ENCODE measurements at regions not wholly inside any gene's neighbourhood (a gene's known extent, or its start where the extent isn't known, plus 50 kb on each side); places are given as distances from the start of the nearest gene placed in this dataset.

- Histone ChIP-seq H3K27ac (ENCODE audit: low read depth in 2 of 2, low read length in 2 of 2) (no peak overlapping the region), H3K27me3 (ENCODE audit: control insufficient read depth, insufficient read depth, low read length) (no peaks in the 10 kb centered on the region), H3K9ac (ENCODE audit: low read length in 3 of 3) (no peak overlapping the region), H3K4me3 (ENCODE audit: low read length in 3 of 3) (no peak overlapping the region), H3K4me1 (ENCODE audit: control insufficient read depth in 2 of 3, insufficient read depth in 2 of 3, low read depth in 1 of 3, low read length in 3 of 3) (no peaks in the 10 kb centered on the region), H3K9me3 (ENCODE audit: control insufficient read depth in 2 of 3, insufficient read depth in 1 of 3, low read length in 3 of 3) (no peaks in the 10 kb centered on the region), H3K36me3 (ENCODE audit: control insufficient read depth in 2 of 3, insufficient read depth in 3 of 3, low read length in 3 of 3) (no peaks in the 10 kb centered on the region)
- no peak for DNase-seq
- intact Hi-C loops (cut with DNase I) = no loop called here
- FAIRE-seq = no peak
- no peak for TF ChIP-seq CTCF (IDR thresholded peaks at IDR 0.05; ENCODE audit: borderline replicate concordance, extremely low read depth, insufficient read depth)
Measured at GRCh38 chr18:67695684-67696083, 179.2 kb upstream of the DSEL start.

- H3K27ac ChIP-seq (ENCODE audit: low read depth in 2 of 2, low read length in 2 of 2) = no peak overlapping the region
- intact Hi-C loops (cut with DNase I) = no loop called here
- H3K9ac ChIP-seq (ENCODE audit: low read length in 3 of 3) = no peak overlapping the region
- no peak for FAIRE-seq
- TF ChIP-seq CTCF (IDR thresholded peaks at IDR 0.05; ENCODE audit: borderline replicate concordance, extremely low read depth, insufficient read depth) = no peak
- no peaks in the 10 kb centered on the region for H3K36me3 ChIP-seq (ENCODE audit: control insufficient read depth in 2 of 3, insufficient read depth in 3 of 3, low read length in 3 of 3)
- no peaks in the 10 kb centered on the region for H3K4me1 ChIP-seq (ENCODE audit: control insufficient read depth in 2 of 3, insufficient read depth in 2 of 3, low read depth in 1 of 3, low read length in 3 of 3)
- no peak for DNase-seq
- H3K4me3 ChIP-seq (ENCODE audit: low read length in 3 of 3) = no peak overlapping the region
- H3K27me3 ChIP-seq (ENCODE audit: control insufficient read depth, insufficient read depth, low read length) = no peaks in the 10 kb centered on the region
- H3K9me3 ChIP-seq (ENCODE audit: control insufficient read depth in 2 of 3, insufficient read depth in 1 of 3, low read length in 3 of 3) = no peaks in the 10 kb centered on the region
Measured at GRCh38 chr18:67694787-67695186, 178.3 kb upstream of the DSEL start.

- no peak for TF ChIP-seq CTCF (IDR thresholded peaks at IDR 0.05; ENCODE audit: borderline replicate concordance, extremely low read depth, insufficient read depth)
- DNase-seq = no peak
- Histone ChIP-seq H3K27ac (ENCODE audit: low read depth in 2 of 2, low read length in 2 of 2) (no peak overlapping the region), H3K9me3 (ENCODE audit: control insufficient read depth in 2 of 3, insufficient read depth in 1 of 3, low read length in 3 of 3) (no peaks in the 10 kb centered on the region), H3K9ac (ENCODE audit: low read length in 3 of 3) (no peak overlapping the region), H3K4me3 (ENCODE audit: low read length in 3 of 3) (no peak overlapping the region), H3K36me3 (ENCODE audit: control insufficient read depth in 2 of 3, insufficient read depth in 3 of 3, low read length in 3 of 3) (no peaks in the 10 kb centered on the region), H3K27me3 (ENCODE audit: control insufficient read depth, insufficient read depth, low read length) (no peaks in the 10 kb centered on the region), H3K4me1 (ENCODE audit: control insufficient read depth in 2 of 3, insufficient read depth in 2 of 3, low read depth in 1 of 3, low read length in 3 of 3) (no peaks in the 10 kb centered on the region)
- intact Hi-C loops (cut with DNase I) = no loop called here
- no peak for FAIRE-seq
Measured at GRCh38 chr18:67692811-67693210, 176.3 kb upstream of the DSEL start.

- no peaks in the 10 kb centered on the region for H3K27me3 ChIP-seq (ENCODE audit: control insufficient read depth, insufficient read depth, low read length)
- no peak overlapping the region for H3K27ac ChIP-seq (ENCODE audit: low read depth in 2 of 2, low read length in 2 of 2)
- H3K9ac ChIP-seq (ENCODE audit: low read length in 3 of 3) = no peak overlapping the region
- DNase-seq = no peak
- no peak for TF ChIP-seq CTCF (IDR thresholded peaks at IDR 0.05; ENCODE audit: borderline replicate concordance, extremely low read depth, insufficient read depth)
- no peaks in the 10 kb centered on the region for H3K4me1 ChIP-seq (ENCODE audit: control insufficient read depth in 2 of 3, insufficient read depth in 2 of 3, low read depth in 1 of 3, low read length in 3 of 3)
- intact Hi-C loops (cut with DNase I) = no loop called here
- FAIRE-seq = no peak
- H3K4me3 ChIP-seq (ENCODE audit: low read length in 3 of 3) = no peak overlapping the region
- no peaks in the 10 kb centered on the region for H3K36me3 ChIP-seq (ENCODE audit: control insufficient read depth in 2 of 3, insufficient read depth in 3 of 3, low read length in 3 of 3)
- H3K9me3 ChIP-seq (ENCODE audit: control insufficient read depth in 2 of 3, insufficient read depth in 1 of 3, low read length in 3 of 3) = no peaks in the 10 kb centered on the region
Measured at GRCh38 chr18:67682516-67682915, 166.0 kb upstream of the DSEL start.
